ENCODE measurements at regions not wholly inside any gene's neighbourhood (a gene's known extent, or its start where the extent isn't known, plus 50 kb on each side); places are given as distances from the start of the nearest gene placed in this dataset.

DNA sequence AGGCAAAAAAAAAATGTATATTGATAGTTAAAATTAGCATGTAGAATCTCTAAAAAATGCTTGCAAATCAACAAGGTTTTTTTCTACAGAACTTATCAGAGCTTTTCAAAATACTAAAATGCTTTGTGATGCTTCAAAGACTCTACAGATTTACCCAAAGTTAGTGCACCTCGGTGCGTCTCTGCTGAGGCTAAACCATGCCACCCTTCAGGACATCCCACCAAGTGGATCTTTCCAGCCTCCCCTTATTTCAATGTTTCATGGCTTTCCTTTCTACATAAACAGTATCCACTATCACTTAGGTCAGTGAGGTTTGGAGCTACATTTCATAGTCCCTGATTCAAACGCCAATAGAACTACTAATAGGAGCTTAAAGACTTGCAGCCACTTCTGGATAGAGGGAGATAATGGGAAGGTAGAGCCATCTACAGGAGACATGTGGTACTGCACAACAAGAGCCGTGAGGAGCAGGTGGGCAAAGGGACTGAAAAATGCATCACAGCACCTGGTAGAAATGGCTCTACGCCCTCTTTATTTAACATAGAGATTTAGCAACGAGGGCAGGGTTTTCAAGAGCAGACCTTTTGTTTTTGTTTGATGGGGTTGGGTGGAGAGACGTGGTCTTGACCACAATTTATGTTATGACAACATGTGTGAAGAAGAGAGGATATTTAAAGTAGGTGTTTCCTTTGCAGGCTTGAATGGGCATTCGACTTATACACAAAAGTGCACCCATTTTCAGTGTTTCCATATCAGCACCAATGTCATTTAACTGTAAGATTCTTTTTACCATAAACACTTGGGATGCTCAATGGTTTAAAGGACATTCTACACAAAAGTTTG, 56.1 kb upstream of the SLC35G4 start:
- no peak overlapping the region for H3K4me3 Mint-ChIP-seq
- peak; percentile 42 for DNase-seq

GRCh38 chr18:11548916-11549551, 60.4 kb upstream of the SLC35G4 start:
- Mint-ChIP-seq H3K27me3 (ENCODE audit: insufficient read depth) (peaks cover 16% of the 10 kb centered on the region), H3K27ac (no peak overlapping the region), H3K4me3 (no peak overlapping the region), H3K9me3 (peaks cover 11% of the 10 kb centered on the region; the same call in 1 of the 2 replicates), H3K4me1 (ENCODE audit: low read depth) (no peaks in the 10 kb centered on the region), H3K36me3 (ENCODE audit: low read depth) (no peaks in the 10 kb centered on the region)
- TF ChIP-seq CTCF (IDR thresholded peaks at IDR 0.05): peak; percentile 46; the same call in 1 of the 2 replicates
- no peak for DNase-seq

More for the DNA sequence above, 56.1 kb upstream of the SLC35G4 start:
- H3K9me3 Mint-ChIP-seq: no peaks in the 10 kb centered on the region
- H3K27ac Mint-ChIP-seq: no peak overlapping the region
- H3K27me3 Mint-ChIP-seq (ENCODE audit: insufficient read depth): peaks cover 16% of the 10 kb centered on the region
- no peaks in the 10 kb centered on the region for H3K4me1 Mint-ChIP-seq (ENCODE audit: low read depth)
- H3K36me3 Mint-ChIP-seq (ENCODE audit: low read depth): no peaks in the 10 kb centered on the region
- TF ChIP-seq CTCF (IDR thresholded peaks at IDR 0.05): peak; percentile 95

- Mint-ChIP-seq H3K36me3 (ENCODE audit: low read depth) (no peaks in the 10 kb centered on the region), H3K4me1 (ENCODE audit: low read depth) (no peaks in the 10 kb centered on the region), H3K4me3 (no peak overlapping the region), H3K27ac (no peak overlapping the region), H3K9me3 (peaks cover 18% of the 10 kb centered on the region; the same call in 1 of the 2 replicates), H3K27me3 (ENCODE audit: insufficient read depth) (peaks cover 15% of the 10 kb centered on the region)
- no peak for TF ChIP-seq CTCF (IDR thresholded peaks at IDR 0.05)
- DNase-seq: no peak
Measured at GRCh38 chr18:11548396-11548795, 61.0 kb upstream of the SLC35G4 start.

GRCh38 chr18:11544060-11544633, 65.2 kb upstream of the SLC35G4 start:
- Mint-ChIP-seq H3K27me3 (ENCODE audit: insufficient read depth) (peaks cover 6% of the 10 kb centered on the region), H3K4me3 (no peak overlapping the region), H3K27ac (no peak overlapping the region), H3K9me3 (peaks cover 18% of the 10 kb centered on the region; the same call in 1 of the 2 replicates), H3K4me1 (ENCODE audit: low read depth) (no peaks in the 10 kb centered on the region), H3K36me3 (ENCODE audit: low read depth) (no peaks in the 10 kb centered on the region)
- TF ChIP-seq CTCF (IDR thresholded peaks at IDR 0.05): no peak
- DNase-seq: no peak

- no peak for TF ChIP-seq CTCF (IDR thresholded peaks at IDR 0.05)
- no peak for DNase-seq
- H3K9me3 Mint-ChIP-seq: peaks cover 18% of the 10 kb centered on the region; the same call in 1 of the 2 replicates
- H3K36me3 Mint-ChIP-seq (ENCODE audit: low read depth): no peaks in the 10 kb centered on the region
- no peak overlapping the region for H3K4me3 Mint-ChIP-seq
- no peak overlapping the region for H3K27ac Mint-ChIP-seq
- no peaks in the 10 kb centered on the region for H3K4me1 Mint-ChIP-seq (ENCODE audit: low read depth)
- H3K27me3 Mint-ChIP-seq (ENCODE audit: insufficient read depth): peaks cover 6% of the 10 kb centered on the region; the same call in 1 of the 2 replicates
Measured at GRCh38 chr18:11541179-11541578, 68.2 kb upstream of the SLC35G4 start.

Measured in HFFc6 (cell line).